ENCODE measurements at regions not wholly inside any gene's neighbourhood (a gene's known extent, or its start where the extent isn't known, plus 50 kb on each side); places are given as distances from the start of the nearest gene placed in this dataset.

GRCh38 chr5:13439430-13439829, 505.1 kb downstream of the DNAH5 start:
- no peaks in the 10 kb centered on the region for H3K36me3 Mint-ChIP-seq (ENCODE audit: low read depth)
- intact Hi-C loops (cut with micrococcal nuclease), result no loop called here
- H3K4me3 Mint-ChIP-seq, result no peak overlapping the region

GRCh38 chr5:13427827-13428557, 516.5 kb downstream of the DNAH5 start:
- no peak for DNase-seq (ENCODE audit: low spot score)
- no peaks in the 10 kb centered on the region for H3K27me3 Mint-ChIP-seq (ENCODE audit: insufficient read depth)
- H3K27ac Mint-ChIP-seq, result no peak overlapping the region
- no peak overlapping the region for H3K4me3 Mint-ChIP-seq
- peaks cover 25% of the 10 kb centered on the region for H3K9me3 Mint-ChIP-seq
- no peaks in the 10 kb centered on the region for H3K4me1 Mint-ChIP-seq (ENCODE audit: low read depth)
- intact Hi-C loops (cut with micrococcal nuclease), result no loop called here
- no peaks in the 10 kb centered on the region for H3K36me3 Mint-ChIP-seq (ENCODE audit: low read depth)

More at GRCh38 chr5:13439430-13439829, 505.1 kb downstream of the DNAH5 start:
- no peak for DNase-seq (ENCODE audit: low spot score)
- no peaks in the 10 kb centered on the region for H3K4me1 Mint-ChIP-seq (ENCODE audit: low read depth)
- H3K27me3 Mint-ChIP-seq (ENCODE audit: insufficient read depth), result no peaks in the 10 kb centered on the region
- H3K9me3 Mint-ChIP-seq, result peaks cover 9% of the 10 kb centered on the region
- H3K27ac Mint-ChIP-seq, result no peak overlapping the region

GRCh38 chr5:13412040-13412595, 532.4 kb downstream of the DNAH5 start:
- intact Hi-C loops (cut with micrococcal nuclease), result no loop called here
- H3K9me3 Mint-ChIP-seq, result peaks cover 19% of the 10 kb centered on the region
- H3K4me3 Mint-ChIP-seq, result no peak overlapping the region
- no peak overlapping the region for H3K27ac Mint-ChIP-seq
- H3K4me1 Mint-ChIP-seq (ENCODE audit: low read depth), result no peaks in the 10 kb centered on the region
- H3K27me3 Mint-ChIP-seq (ENCODE audit: insufficient read depth), result no peaks in the 10 kb centered on the region
- no peak for DNase-seq (ENCODE audit: low spot score)
- H3K36me3 Mint-ChIP-seq (ENCODE audit: low read depth), result no peaks in the 10 kb centered on the region

GRCh38 chr5:13408616-13409015, 535.9 kb downstream of the DNAH5 start:
- Mint-ChIP-seq H3K36me3 (ENCODE audit: low read depth) (no peaks in the 10 kb centered on the region), H3K9me3 (peaks cover 20% of the 10 kb centered on the region), H3K4me3 (no peak overlapping the region), H3K27ac (no peak overlapping the region), H3K27me3 (ENCODE audit: insufficient read depth) (no peaks in the 10 kb centered on the region), H3K4me1 (ENCODE audit: low read depth) (no peaks in the 10 kb centered on the region)
- intact Hi-C loops (cut with micrococcal nuclease), result no loop called here
- DNase-seq (ENCODE audit: low spot score), result no peak

GRCh38 chr5:13403351-13403750, 541.1 kb downstream of the DNAH5 start:
- intact Hi-C loops (cut with micrococcal nuclease), result no loop called here
- Mint-ChIP-seq H3K4me1 (ENCODE audit: low read depth) (no peaks in the 10 kb centered on the region), H3K4me3 (no peak overlapping the region), H3K27ac (no peak overlapping the region), H3K9me3 (peaks cover 12% of the 10 kb centered on the region), H3K36me3 (ENCODE audit: low read depth) (no peaks in the 10 kb centered on the region), H3K27me3 (ENCODE audit: insufficient read depth) (no peaks in the 10 kb centered on the region)
- no peak for DNase-seq (ENCODE audit: low spot score)

GRCh38 chr5:13385066-13385465, 559.4 kb downstream of the DNAH5 start:
- no peaks in the 10 kb centered on the region for H3K36me3 Mint-ChIP-seq (ENCODE audit: low read depth)

GRCh38 chr5:13382232-13382631, 562.3 kb downstream of the DNAH5 start:
- DNase-seq (ENCODE audit: low spot score), result no peak
- no peaks in the 10 kb centered on the region for H3K36me3 Mint-ChIP-seq (ENCODE audit: low read depth)
- no peak overlapping the region for H3K4me3 Mint-ChIP-seq
- no peaks in the 10 kb centered on the region for H3K27me3 Mint-ChIP-seq (ENCODE audit: insufficient read depth)
- intact Hi-C loops (cut with micrococcal nuclease), result no loop called here
- no peaks in the 10 kb centered on the region for H3K4me1 Mint-ChIP-seq (ENCODE audit: low read depth)
- H3K9me3 Mint-ChIP-seq, result peaks cover 33% of the 10 kb centered on the region
- H3K27ac Mint-ChIP-seq, result no peak overlapping the region

More at GRCh38 chr5:13385066-13385465, 559.4 kb downstream of the DNAH5 start:
- Mint-ChIP-seq H3K4me1 (ENCODE audit: low read depth) (no peaks in the 10 kb centered on the region), H3K9me3 (peaks cover 51% of the 10 kb centered on the region), H3K27ac (no peak overlapping the region), H3K4me3 (no peak overlapping the region), H3K27me3 (ENCODE audit: insufficient read depth) (no peaks in the 10 kb centered on the region)
- intact Hi-C loops (cut with micrococcal nuclease), result no loop called here
- DNase-seq (ENCODE audit: low spot score), result no peak

GRCh38 chr5:13378091-13378490, 566.4 kb downstream of the DNAH5 start:
- Mint-ChIP-seq H3K27ac (no peak overlapping the region), H3K27me3 (ENCODE audit: insufficient read depth) (no peaks in the 10 kb centered on the region), H3K9me3 (peaks cover 3% of the 10 kb centered on the region), H3K4me1 (ENCODE audit: low read depth) (no peaks in the 10 kb centered on the region), H3K36me3 (ENCODE audit: low read depth) (no peaks in the 10 kb centered on the region), H3K4me3 (no peak overlapping the region)
- DNase-seq (ENCODE audit: low spot score), result no peak
- intact Hi-C loops (cut with micrococcal nuclease), result no loop called here

GRCh38 chr5:13359344-13359743, 585.1 kb downstream of the DNAH5 start:
- Mint-ChIP-seq H3K36me3 (ENCODE audit: low read depth) (no peaks in the 10 kb centered on the region), H3K9me3 (peaks cover 5% of the 10 kb centered on the region), H3K4me1 (ENCODE audit: low read depth) (no peaks in the 10 kb centered on the region), H3K27me3 (ENCODE audit: insufficient read depth) (no peaks in the 10 kb centered on the region), H3K4me3 (no peak overlapping the region), H3K27ac (no peak overlapping the region)
- intact Hi-C loops (cut with micrococcal nuclease), result no loop called here
- DNase-seq (ENCODE audit: low spot score), result no peak

- H3K27ac Mint-ChIP-seq, result no peak overlapping the region
- intact Hi-C loops (cut with micrococcal nuclease), result no loop called here
- no peak for DNase-seq (ENCODE audit: low spot score)
- H3K27me3 Mint-ChIP-seq (ENCODE audit: insufficient read depth), result no peaks in the 10 kb centered on the region
- H3K4me1 Mint-ChIP-seq (ENCODE audit: low read depth), result no peaks in the 10 kb centered on the region
- H3K4me3 Mint-ChIP-seq, result no peak overlapping the region
- H3K9me3 Mint-ChIP-seq, result peaks cover 8% of the 10 kb centered on the region
- no peaks in the 10 kb centered on the region for H3K36me3 Mint-ChIP-seq (ENCODE audit: low read depth)
Measured at GRCh38 chr5:13358342-13358741, 586.1 kb downstream of the DNAH5 start.

GRCh38 chr5:13357929-13358328, 586.6 kb downstream of the DNAH5 start:
- no peak overlapping the region for H3K4me3 Mint-ChIP-seq
- H3K4me1 Mint-ChIP-seq (ENCODE audit: low read depth), result no peaks in the 10 kb centered on the region
- DNase-seq (ENCODE audit: low spot score), result no peak
- H3K27ac Mint-ChIP-seq, result no peak overlapping the region
- H3K27me3 Mint-ChIP-seq (ENCODE audit: insufficient read depth), result no peaks in the 10 kb centered on the region
- no peaks in the 10 kb centered on the region for H3K36me3 Mint-ChIP-seq (ENCODE audit: low read depth)
- H3K9me3 Mint-ChIP-seq, result peaks cover 8% of the 10 kb centered on the region
- intact Hi-C loops (cut with micrococcal nuclease), result no loop called here

- Mint-ChIP-seq H3K4me3 (no peak overlapping the region), H3K27me3 (ENCODE audit: insufficient read depth) (no peaks in the 10 kb centered on the region), H3K9me3 (peaks cover 8% of the 10 kb centered on the region), H3K27ac (no peak overlapping the region), H3K4me1 (ENCODE audit: low read depth) (no peaks in the 10 kb centered on the region), H3K36me3 (ENCODE audit: low read depth) (no peaks in the 10 kb centered on the region)
- intact Hi-C loops (cut with micrococcal nuclease), result no loop called here
- DNase-seq (ENCODE audit: low spot score), result no peak
Measured at GRCh38 chr5:13356226-13356625, 588.3 kb downstream of the DNAH5 start.

GRCh38 chr5:13354611-13355010, 589.9 kb downstream of the DNAH5 start:
- no peak overlapping the region for H3K27ac Mint-ChIP-seq
- no peak overlapping the region for H3K4me3 Mint-ChIP-seq
- no peak for DNase-seq (ENCODE audit: low spot score)
- peaks cover 11% of the 10 kb centered on the region for H3K9me3 Mint-ChIP-seq
- no peaks in the 10 kb centered on the region for H3K36me3 Mint-ChIP-seq (ENCODE audit: low read depth)
- H3K4me1 Mint-ChIP-seq (ENCODE audit: low read depth), result no peaks in the 10 kb centered on the region
- no peaks in the 10 kb centered on the region for H3K27me3 Mint-ChIP-seq (ENCODE audit: insufficient read depth)
- intact Hi-C loops (cut with micrococcal nuclease), result no loop called here

Data from activated T-helper 1 cell treated with anti-CD3 and anti-CD28 coated beads, Interleukin-12 subunit alpha, Interleukin-12 subunit beta, Interleukin-2, Interleukin-4 antibody, amounts not matched to agents 30 ng/mL and 10 ng/mL and 1 ng/mL, durations not matched to agents 14 hours and 24 hours and 36 hours (primary cell).